Heart left ventricle (tissue), 16 donors: ENCODE measurements at regions not wholly inside any gene's neighbourhood (a gene's known extent, or its start where the extent isn't known, plus 50 kb on each side); places are given as distances from the start of the nearest gene placed in this dataset.

Experiments
- ATAC-seq, 4 donors: fragments of 200-7000 bp; cut with Tn5 transposase; one replicate each; pipeline ENCODE4 v1.9.1; 2020 to 2022; ENCODE audit warnings: moderate library complexity in 4 of 4, mild to moderate bottlenecking in 3 of 4, moderate number of reproducible peaks in 1 of 4
- DNase-seq, 5 donors: peaks; one replicate each; pipeline ENCODE4 v3.0.0-alpha.2; 2020
- H3K27ac ChIP-seq, 12 donors: fragments of 200-600 bp; sonication (generic) in 4 of 12; one replicate each; pipeline versions ENCODE4 v1.5.0 to v1.8.0; 2016 to 2022; ENCODE audit warnings: mild to moderate bottlenecking in 2 of 12
- H3K27me3 ChIP-seq, 9 donors: fragments of 200-600 bp; sonication (generic) in 2 of 9; one replicate each; pipeline versions ENCODE4 v1.5.1 to v1.8.0; 2016 to 2022; ENCODE audit warnings: mild to moderate bottlenecking in 3 of 9
- H3K36me3 ChIP-seq, 9 donors: fragments of 200-600 bp; sonication (generic) in 2 of 9; one replicate each; pipeline versions ENCODE4 v1.5.0 to v1.8.0; 2018 to 2022; ENCODE audit warnings: mild to moderate bottlenecking in 2 of 9
- H3K4me1 ChIP-seq, 12 donors: fragments of 200-600 bp; sonication (generic) in 4 of 12; one replicate each; pipeline versions ENCODE4 v1.5.0 to v1.8.0; 2016 to 2022; ENCODE audit warnings: mild to moderate bottlenecking in 3 of 12
- H3K4me3 ChIP-seq, 12 donors: fragments of 200-600 bp; sonication (generic) in 4 of 12; one replicate each; pipeline versions ENCODE4 v1.5.0 to v1.8.0; 2017 to 2022; ENCODE audit warnings: mild to moderate bottlenecking in 9 of 12, moderate library complexity in 4 of 12
- H3K9me3 ChIP-seq, 12 donors: fragments of 200-600 bp; sonication (generic) in 4 of 12; one replicate each; pipeline versions ENCODE4 v1.5.0 to v1.8.0; 2016 to 2022; ENCODE audit warnings: mild to moderate bottlenecking in 1 of 12
- CTCF ChIP-seq, 12 donors: fragments of 200-600 bp; sonication (generic) in 4 of 12; IDR thresholded peaks; one replicate each; pipeline versions ENCODE4 v1.5.0 to v1.8.0; 2018 to 2022; ENCODE audit warnings: antibody characterized with exemption in 12 of 12, mild to moderate bottlenecking in 5 of 12
- POLR2A ChIP-seq, 2 donors: fragments of 450-650 bp; IDR thresholded peaks; one replicate each; pipeline ENCODE4 v1.6.1; 2017; ENCODE audit warnings: antibody characterized with exemption in 2 of 2, mild to moderate bottlenecking in 2 of 2, moderate library complexity in 2 of 2
- WGBS, 4 donors: extraction: QIAGEN DNeasy Blood & Tissue Kit in 2 of 4; methylation state at CpG; one replicate each; pipeline versions ENCODE4 v1.1.5 to v1.1.7; 2013 to 2018; 5-methylcytosine and 5-hydroxymethylcytosine counted together
- intact Hi-C, 10 donors: fragments of 100-400 bp; cut with DNase I; formaldehyde crosslinking; loops; one replicate each; pipeline versions ENCODE4 v1.11.1 to v1.14.2; 2022
- donor health status: ischemic (EF 13 %, LVEDD 7.1; RV severe dilation, severe dysfunction).
- donor health status: healthy with polysubstance abuse.
- donor health status: DM: no; HTN: yes; CAD: no.
- donor health status: DM: no; HTN: no; CAD: no.
- donor health status: ischemic (EF 25% LVEDD 6.9; RV normal size, moderate dysfunction).
- donor health status: ischemic (EF 25% LVEDD 5.7; RV mildly dilated, moderate dysfunction).
- donor health status: healthy.
- donor health status: DM: yes; HTN: yes; CAD: no.
- donor health status: ischemic (EF 35%, LVEDD 5.7; RV mildly dilated, moderate dysfunction).
- donor health status: nonischemic (EF 11% LVEDD 7.7; RV severe dilation, severe dysfunction).
- donor health status: DM: yes; HTN: yes; CAD: no.
- donor health status: PGD.
- donor health status: ischemic (EF 29% LVEDD 5.4; RV normal size, mild dysfunction).
- donor health status: nonischemic (EF 23%, LVEDD 6.1; RV moderate dilation, normal function).

GRCh38 chr2:2765839-2766495, 434.9 kb upstream of the MYT1L start:
- Histone ChIP-seq H3K4me1 (peaks cover 0 to 16% (median 3%) of the 10 kb centered on the region in 12 donors), H3K36me3 (no peaks in the 10 kb centered on the region), H3K4me3 (no peak overlapping the region), H3K27me3 (no peaks in the 10 kb centered on the region), H3K27ac (no peak overlapping the region), H3K9me3 (peaks cover 0 to 5% (median under 1%) of the 10 kb centered on the region in 12 donors)
- ATAC-seq (no peak), DNase-seq (peak in 1 of 5 donors; percentile 55)
- TF ChIP-seq POLR2A (IDR thresholded peaks at IDR 0.05) (no peak), CTCF (IDR thresholded peaks at IDR 0.05) (no peak)
- WGBS, 4 donors, result 86 to 94% (median 89%) methylated on average over 15 to 22 of the region's 22 CpGs
- intact Hi-C loops, result loop anchor here in 2 of 10 donors (2.0 to 5.0 kb wide), 2 partner anchors 39 to 81 kb away; no protein-coding TSS in a partner anchor

- intact Hi-C loops, result loop anchor here in 2 of 10 donors (2.0 to 5.0 kb wide), 2 partner anchors 40 to 82 kb away; no protein-coding TSS in a partner anchor
- no peak for TF ChIP-seq CTCF (IDR thresholded peaks at IDR 0.05)
- TF ChIP-seq POLR2A (IDR thresholded peaks at IDR 0.05), result no peak
- Histone ChIP-seq H3K27ac (no peak overlapping the region), H3K9me3 (peaks cover 0 to 11% (median 7%) of the 10 kb centered on the region in 12 donors), H3K27me3 (no peaks in the 10 kb centered on the region), H3K36me3 (no peaks in the 10 kb centered on the region), H3K4me1 (peaks cover 0 to 13% (median 2%) of the 10 kb centered on the region in 12 donors), H3K4me3 (no peak overlapping the region)
- ATAC-seq, result no peak
- DNase-seq, result no peak
- 75 to 85% (median 83%) methylated on average over 7 to 17 of the region's 17 CpGs for WGBS, 4 donors
Observed at GRCh38 chr2:2765176-2765800, 434.2 kb upstream of the MYT1L start.

- no peaks in the 10 kb centered on the region for H3K27me3 ChIP-seq
- intact Hi-C loops, result loop anchor here in 2 of 10 donors (2.0 to 5.0 kb wide), 2 partner anchors 40 to 83 kb away; no protein-coding TSS in a partner anchor
- 88 to 92% (median 89%) methylated on average over 18 of the region's 18 CpGs for WGBS, 4 donors
- no peaks in the 10 kb centered on the region for H3K36me3 ChIP-seq
- H3K9me3 ChIP-seq, result peaks cover 0 to 16% (median 7%) of the 10 kb centered on the region in 12 donors
- no peak overlapping the region for H3K27ac ChIP-seq
- no peak overlapping the region for H3K4me3 ChIP-seq
- TF ChIP-seq CTCF (IDR thresholded peaks at IDR 0.05), result no peak
- TF ChIP-seq POLR2A (IDR thresholded peaks at IDR 0.05), result no peak
- ATAC-seq, result no peak
- DNase-seq, result no peak
- peaks cover 0 to 13% (median 1%) of the 10 kb centered on the region in 12 donors for H3K4me1 ChIP-seq
Observed at GRCh38 chr2:2764739-2765138, 433.7 kb upstream of the MYT1L start.

GRCh38 chr2:2764001-2764355, 432.9 kb upstream of the MYT1L start:
- Histone ChIP-seq H3K27me3 (no peaks in the 10 kb centered on the region), H3K4me1 (peaks cover 0 to 8% (median 0%) of the 10 kb centered on the region in 12 donors), H3K4me3 (no peak overlapping the region), H3K36me3 (no peaks in the 10 kb centered on the region), H3K27ac (no peak overlapping the region), H3K9me3 (peaks cover 0 to 16% (median 7%) of the 10 kb centered on the region in 12 donors)
- WGBS, 4 donors, result 52 to 66% (median 59%) methylated on average over 5 of the region's 5 CpGs
- ATAC-seq (no peak), DNase-seq (no peak)
- no peak for TF ChIP-seq CTCF (IDR thresholded peaks at IDR 0.05)
- TF ChIP-seq POLR2A (IDR thresholded peaks at IDR 0.05), result no peak
- intact Hi-C loops, result loop anchor here in 1 of 10 donors (2.0 kb wide), 1 partner anchor 41 kb away; no protein-coding TSS in a partner anchor
